ENCODE measurements at regions not wholly inside any gene's neighbourhood (a gene's known extent, or its start where the extent isn't known, plus 50 kb on each side); places are given as distances from the start of the nearest gene placed in this dataset.

- H3K4me1 Mint-ChIP-seq (ENCODE audit: unreplicated experiment), result no peaks in the 10 kb centered on the region
- no peaks in the 10 kb centered on the region for H3K9me3 Mint-ChIP-seq (ENCODE audit: unreplicated experiment)
- no peaks in the 10 kb centered on the region for H3K36me3 Mint-ChIP-seq (ENCODE audit: unreplicated experiment)
- no peaks in the 10 kb centered on the region for H3K27me3 Mint-ChIP-seq (ENCODE audit: unreplicated experiment)
- H3K27ac Mint-ChIP-seq (ENCODE audit: unreplicated experiment), result no peak overlapping the region
- no peak overlapping the region for H3K4me3 Mint-ChIP-seq (ENCODE audit: unreplicated experiment)
- TF ChIP-seq CTCF (IDR thresholded peaks at IDR 0.05), result no peak
- no peak for DNase-seq (ENCODE audit: extremely low spot score, unreplicated experiment)
These were observed 416.1 kb upstream of the IZUMO3 start for GRCh38 chr9:24961762-24962161.

GRCh38 chr9:24953070-24953469, 407.4 kb upstream of the IZUMO3 start:
- no peak for DNase-seq (ENCODE audit: extremely low spot score, unreplicated experiment)
- Mint-ChIP-seq H3K4me3 (ENCODE audit: unreplicated experiment) (no peak overlapping the region), H3K9me3 (ENCODE audit: unreplicated experiment) (peaks cover 5% of the 10 kb centered on the region), H3K36me3 (ENCODE audit: unreplicated experiment) (no peaks in the 10 kb centered on the region), H3K27ac (ENCODE audit: unreplicated experiment) (no peak overlapping the region), H3K27me3 (ENCODE audit: unreplicated experiment) (no peaks in the 10 kb centered on the region), H3K4me1 (ENCODE audit: unreplicated experiment) (no peaks in the 10 kb centered on the region)
- no peak for TF ChIP-seq CTCF (IDR thresholded peaks at IDR 0.05)

- Mint-ChIP-seq H3K27ac (ENCODE audit: unreplicated experiment) (no peak overlapping the region), H3K4me3 (ENCODE audit: unreplicated experiment) (no peak overlapping the region), H3K4me1 (ENCODE audit: unreplicated experiment) (no peaks in the 10 kb centered on the region), H3K36me3 (ENCODE audit: unreplicated experiment) (no peaks in the 10 kb centered on the region), H3K27me3 (ENCODE audit: unreplicated experiment) (no peaks in the 10 kb centered on the region), H3K9me3 (ENCODE audit: unreplicated experiment) (no peaks in the 10 kb centered on the region)
- no peak for DNase-seq (ENCODE audit: extremely low spot score, unreplicated experiment)
- no peak for TF ChIP-seq CTCF (IDR thresholded peaks at IDR 0.05)
These were observed 393.6 kb upstream of the IZUMO3 start for GRCh38 chr9:24939109-24939850.

- Mint-ChIP-seq H3K9me3 (ENCODE audit: unreplicated experiment) (no peaks in the 10 kb centered on the region), H3K36me3 (ENCODE audit: unreplicated experiment) (no peaks in the 10 kb centered on the region), H3K4me1 (ENCODE audit: unreplicated experiment) (no peaks in the 10 kb centered on the region), H3K4me3 (ENCODE audit: unreplicated experiment) (no peak overlapping the region), H3K27ac (ENCODE audit: unreplicated experiment) (no peak overlapping the region), H3K27me3 (ENCODE audit: unreplicated experiment) (no peaks in the 10 kb centered on the region)
- no peak for DNase-seq (ENCODE audit: extremely low spot score, unreplicated experiment)
- no peak for TF ChIP-seq CTCF (IDR thresholded peaks at IDR 0.05)
These were observed 390.4 kb upstream of the IZUMO3 start for GRCh38 chr9:24936117-24936516.

- no peak overlapping the region for H3K27ac Mint-ChIP-seq (ENCODE audit: unreplicated experiment)
- DNase-seq (ENCODE audit: extremely low spot score, unreplicated experiment), result no peak
- H3K4me1 Mint-ChIP-seq (ENCODE audit: unreplicated experiment), result no peaks in the 10 kb centered on the region
- no peaks in the 10 kb centered on the region for H3K9me3 Mint-ChIP-seq (ENCODE audit: unreplicated experiment)
- no peak for TF ChIP-seq CTCF (IDR thresholded peaks at IDR 0.05)
- no peak overlapping the region for H3K4me3 Mint-ChIP-seq (ENCODE audit: unreplicated experiment)
- no peaks in the 10 kb centered on the region for H3K27me3 Mint-ChIP-seq (ENCODE audit: unreplicated experiment)
- no peaks in the 10 kb centered on the region for H3K36me3 Mint-ChIP-seq (ENCODE audit: unreplicated experiment)
These were observed 387.1 kb upstream of the IZUMO3 start for GRCh38 chr9:24932785-24933184.

Data from osteocyte (in vitro differentiated cells).